Mesendoderm (in vitro differentiated cells): ENCODE measurements at regions not wholly inside any gene's neighbourhood (a gene's known extent, or its start where the extent isn't known, plus 50 kb on each side); places are given as distances from the start of the nearest gene placed in this dataset.

Experiments
- DNase-seq: peaks from one replicate; pipeline ENCODE4 v3.0.0; 2013
- H2AK5ac ChIP-seq: 2 replicates; pipeline ENCODE4 v1.6.1; 2013; ENCODE audit warnings: low read length, inconsistent platforms
- H2BK120ac ChIP-seq: 2 replicates; pipeline ENCODE4 v1.6.1; 2013; ENCODE audit warnings: low read depth, mild to moderate bottlenecking, low read length, moderate library complexity, mixed read lengths
- H2BK15ac ChIP-seq: replicated peaks from 2 replicates; pipeline ENCODE4 v1.6.1; 2013; ENCODE audit warnings: low read depth, mild to moderate bottlenecking, moderate library complexity
- H2BK5ac ChIP-seq: 2 replicates; pipeline ENCODE4 v1.6.1; 2013; ENCODE audit warnings: low read length, inconsistent platforms
- H3K18ac ChIP-seq: 2 replicates; pipeline ENCODE4 v1.6.1; 2013; ENCODE audit warnings: mild to moderate bottlenecking, low read length, mixed read lengths
- H3K23ac ChIP-seq: one replicate; pipeline ENCODE4 v1.6.1; 2013; ENCODE audit warnings: low read length
- H3K27ac ChIP-seq: 2 replicates; pipeline ENCODE4 v1.5.1; 2013; ENCODE audit warnings: low read depth, mild to moderate bottlenecking, inconsistent platforms, low read length, moderate library complexity
- H3K27me3 ChIP-seq: 2 replicates; pipeline ENCODE4 v1.6.1; 2013; ENCODE audit warnings: low read length, control low read depth, mild to moderate bottlenecking, inconsistent platforms; ENCODE audit not compliant: insufficient read depth, poor library complexity
- H3K36me3 ChIP-seq: 2 replicates; pipeline ENCODE4 v1.6.1; 2013; ENCODE audit warnings: low read length, inconsistent platforms; ENCODE audit not compliant: control insufficient read depth, insufficient read depth
- H3K4ac ChIP-seq: one replicate; pipeline ENCODE4 v1.6.1; 2013; ENCODE audit warnings: low read depth, mild to moderate bottlenecking, low read length, moderate library complexity
- H3K4me1 ChIP-seq: 2 replicates; pipeline ENCODE4 v1.6.1; 2013; ENCODE audit warnings: low read depth, low read length, inconsistent platforms; ENCODE audit not compliant: control insufficient read depth
- H3K4me2 ChIP-seq: 2 replicates; pipeline ENCODE4 v1.6.1; 2013; ENCODE audit warnings: low read length
- H3K4me3 ChIP-seq: 2 replicates; pipeline ENCODE4 v1.5.1; 2013; ENCODE audit warnings: mild to moderate bottlenecking, low read length
- H3K56ac ChIP-seq: one replicate; pipeline ENCODE4 v1.6.1; 2013; ENCODE audit warnings: low read length
- H3K79me1 ChIP-seq: 2 replicates; pipeline ENCODE4 v1.6.1; 2013; ENCODE audit warnings: low read length, inconsistent platforms
- H3K79me2 ChIP-seq: 2 replicates; pipeline ENCODE4 v1.6.1; 2013; ENCODE audit warnings: mild to moderate bottlenecking, low read length; ENCODE audit not compliant: control insufficient read depth, insufficient read depth
- H3K9ac ChIP-seq: 2 replicates; pipeline ENCODE4 v1.6.1; 2013; ENCODE audit warnings: low read length, inconsistent platforms
- H4K5ac ChIP-seq: one replicate; pipeline ENCODE4 v1.6.1; 2013; ENCODE audit warnings: low read length
- H4K8ac ChIP-seq: one replicate; pipeline ENCODE4 v1.6.1; 2013; ENCODE audit warnings: low read depth, mild to moderate bottlenecking, control low read depth, low read length, moderate library complexity
- WGBS: extraction: QIAGEN DNeasy Blood & Tissue Kit; methylation state at CpG from one replicate; pipeline ENCODE4 v1.1.7; 2013; ENCODE audit warnings: low lambda C conversion rate, missing lambda C conversion rate; ENCODE audit not compliant: insufficient coverage; ENCODE audit errors: extremely low coverage; 5-methylcytosine and 5-hydroxymethylcytosine counted together

GRCh38 chr16:35398180-35398579, 1938.8 kb downstream of the TP53TG3F start:
- Histone ChIP-seq H4K8ac (no peak overlapping the region), H3K79me2 (no peaks in the 10 kb centered on the region), H2BK5ac (no peak overlapping the region), H2BK15ac (no peak overlapping the region), H3K18ac (no peak overlapping the region), H4K5ac (no peak overlapping the region), H2AK5ac (no peak overlapping the region), H3K9ac (no peak overlapping the region), H3K23ac (no peak overlapping the region), H3K56ac (no peak overlapping the region), H3K4me3 (no peak overlapping the region), H3K27ac (no peak overlapping the region), H3K4ac (no peak overlapping the region), H3K27me3 (no peaks in the 10 kb centered on the region), H2BK120ac (no peak overlapping the region), H3K36me3 (no peaks in the 10 kb centered on the region), H3K4me1 (no peaks in the 10 kb centered on the region), H3K79me1 (no peaks in the 10 kb centered on the region), H3K4me2 (no peak overlapping the region)
- DNase-seq: no peak
- no CpG with 5 or more reads among the region's 2 CpGs for WGBS

GRCh38 chr16:35399133-35399532, 1939.7 kb downstream of the TP53TG3F start:
- no peaks in the 10 kb centered on the region for H3K79me1 ChIP-seq
- H3K27ac ChIP-seq: no peak overlapping the region
- no peak overlapping the region for H4K8ac ChIP-seq
- H3K4me2 ChIP-seq: no peak overlapping the region
- H3K36me3 ChIP-seq: no peaks in the 10 kb centered on the region
- no peak overlapping the region for H3K23ac ChIP-seq
- no peak overlapping the region for H3K9ac ChIP-seq
- no peak for DNase-seq
- H3K27me3 ChIP-seq: no peaks in the 10 kb centered on the region
- no peaks in the 10 kb centered on the region for H3K79me2 ChIP-seq
- no peak overlapping the region for H2BK15ac ChIP-seq
- H3K4me1 ChIP-seq: no peaks in the 10 kb centered on the region
- WGBS: no CpG with 5 or more reads among the region's 2 CpGs
- H2BK5ac ChIP-seq: no peak overlapping the region
- H2BK120ac ChIP-seq: no peak overlapping the region
- H3K56ac ChIP-seq: no peak overlapping the region
- H4K5ac ChIP-seq: no peak overlapping the region
- H3K4me3 ChIP-seq: no peak overlapping the region
- no peak overlapping the region for H3K4ac ChIP-seq
- H2AK5ac ChIP-seq: no peak overlapping the region
- H3K18ac ChIP-seq: no peak overlapping the region

- Histone ChIP-seq H4K8ac (no peak overlapping the region), H3K27ac (no peak overlapping the region), H3K23ac (no peak overlapping the region), H4K5ac (no peak overlapping the region), H3K79me2 (no peaks in the 10 kb centered on the region), H3K18ac (no peak overlapping the region), H3K4ac (no peak overlapping the region), H2BK5ac (no peak overlapping the region), H3K4me3 (no peak overlapping the region), H3K56ac (no peak overlapping the region), H3K4me1 (no peaks in the 10 kb centered on the region), H2AK5ac (no peak overlapping the region), H3K79me1 (no peaks in the 10 kb centered on the region), H3K36me3 (no peaks in the 10 kb centered on the region), H3K27me3 (no peaks in the 10 kb centered on the region), H2BK120ac (no peak overlapping the region), H2BK15ac (no peak overlapping the region), H3K9ac (no peak overlapping the region), H3K4me2 (no peak overlapping the region)
- DNase-seq: no peak
- no CpG with 5 or more reads among the region's 2 CpGs for WGBS
These were observed 1944.9 kb downstream of the TP53TG3F start for GRCh38 chr16:35404273-35404672.

- Histone ChIP-seq H2BK5ac (no peak overlapping the region), H4K5ac (no peak overlapping the region), H3K79me1 (no peaks in the 10 kb centered on the region), H3K4me1 (no peaks in the 10 kb centered on the region), H3K23ac (no peak overlapping the region), H3K9ac (no peak overlapping the region), H3K4me3 (no peak overlapping the region), H3K4me2 (no peak overlapping the region), H3K4ac (no peak overlapping the region), H2BK120ac (no peak overlapping the region), H3K79me2 (no peaks in the 10 kb centered on the region), H3K18ac (no peak overlapping the region), H3K56ac (no peak overlapping the region), H3K36me3 (no peaks in the 10 kb centered on the region), H3K27me3 (no peaks in the 10 kb centered on the region), H2BK15ac (no peak overlapping the region), H2AK5ac (no peak overlapping the region), H3K27ac (no peak overlapping the region), H4K8ac (no peak overlapping the region)
- no CpG with 5 or more reads among the region's 1 CpG for WGBS
- no peak for DNase-seq
These were observed 1946.1 kb downstream of the TP53TG3F start for GRCh38 chr16:35405526-35405925.

- Histone ChIP-seq H4K5ac (no peak overlapping the region), H3K56ac (no peak overlapping the region), H3K18ac (no peak overlapping the region), H3K27ac (no peak overlapping the region), H3K36me3 (no peaks in the 10 kb centered on the region), H3K4ac (no peak overlapping the region), H3K4me3 (no peak overlapping the region), H3K4me1 (no peaks in the 10 kb centered on the region), H2BK120ac (no peak overlapping the region), H2BK15ac (no peak overlapping the region), H2BK5ac (no peak overlapping the region), H3K23ac (no peak overlapping the region), H4K8ac (no peak overlapping the region), H2AK5ac (no peak overlapping the region), H3K27me3 (no peaks in the 10 kb centered on the region), H3K79me2 (no peaks in the 10 kb centered on the region), H3K79me1 (no peaks in the 10 kb centered on the region), H3K9ac (no peak overlapping the region), H3K4me2 (no peak overlapping the region)
- WGBS: no CpG with 5 or more reads among the region's 1 CpG
- no peak for DNase-seq
These were observed 1950.1 kb downstream of the TP53TG3F start for GRCh38 chr16:35409503-35409902.

- Histone ChIP-seq H2BK120ac (no peak overlapping the region), H3K9ac (no peak overlapping the region), H3K4me2 (no peak overlapping the region), H4K5ac (no peak overlapping the region), H3K4ac (no peak overlapping the region), H2BK15ac (no peak overlapping the region), H3K4me3 (no peak overlapping the region), H2AK5ac (no peak overlapping the region), H3K27ac (no peak overlapping the region), H3K79me2 (no peaks in the 10 kb centered on the region), H3K36me3 (no peaks in the 10 kb centered on the region), H3K27me3 (no peaks in the 10 kb centered on the region), H3K79me1 (no peaks in the 10 kb centered on the region), H2BK5ac (no peak overlapping the region), H3K56ac (no peak overlapping the region), H4K8ac (no peak overlapping the region), H3K18ac (no peak overlapping the region), H3K23ac (no peak overlapping the region), H3K4me1 (no peaks in the 10 kb centered on the region)
- DNase-seq: no peak
These were observed 1951.0 kb downstream of the TP53TG3F start for GRCh38 chr16:35410438-35410837.
